Hepatic stellate cell (primary cell): ENCODE measurements at regions not wholly inside any gene's neighbourhood (a gene's known extent, or its start where the extent isn't known, plus 50 kb on each side); places are given as distances from the start of the nearest gene placed in this dataset.
"Not testable (repeated sequence)": the region's sequence is repeated elsewhere in the genome, so short reads cannot be mapped to it uniquely, and the experiment has no call there.

Source experiments
- DNase-seq: peaks from one replicate; pipeline ENCODE4 v3.0.0; 2011; ENCODE audit warnings: low spot score

DNA sequence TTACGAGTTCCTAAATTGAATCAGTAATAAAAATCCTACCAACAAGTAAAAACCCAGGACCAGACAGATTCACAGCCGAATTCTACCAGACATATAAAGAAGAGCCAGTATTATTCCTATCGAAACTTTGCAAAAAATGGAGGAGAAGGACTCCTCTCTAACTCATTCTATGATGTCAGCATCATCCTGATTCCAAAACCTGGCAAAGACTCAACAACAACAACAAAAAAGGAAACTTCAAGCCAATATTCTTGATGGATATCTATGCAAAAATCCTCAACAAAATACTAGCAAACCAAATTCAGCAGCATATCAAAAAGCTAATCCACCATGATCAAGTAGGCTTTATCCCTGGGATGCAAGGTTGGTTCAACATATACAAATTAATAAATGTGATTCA lies 84.6 kb upstream of the ADRB2 start:
- DNase-seq = not testable (repeated sequence)

DNA sequence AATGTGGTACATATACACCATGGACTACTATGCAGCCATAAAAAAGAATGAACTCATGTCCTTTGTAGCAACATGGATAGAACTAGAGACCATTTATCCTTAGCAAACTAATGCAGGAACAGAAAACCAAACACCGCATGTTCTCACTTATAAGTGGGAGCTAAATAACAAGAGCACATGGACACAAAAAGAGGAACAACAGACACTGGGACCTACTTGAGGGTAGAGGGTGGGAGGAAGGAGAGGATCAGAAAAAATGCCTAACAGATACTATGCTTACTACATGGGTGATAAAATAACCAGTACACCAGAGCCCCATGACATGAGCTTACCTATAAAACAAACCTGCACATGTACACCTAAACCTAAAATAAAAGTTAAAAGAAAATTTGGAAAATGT lies 82.0 kb upstream of the ADRB2 start:
- not testable (repeated sequence) for DNase-seq

DNA sequence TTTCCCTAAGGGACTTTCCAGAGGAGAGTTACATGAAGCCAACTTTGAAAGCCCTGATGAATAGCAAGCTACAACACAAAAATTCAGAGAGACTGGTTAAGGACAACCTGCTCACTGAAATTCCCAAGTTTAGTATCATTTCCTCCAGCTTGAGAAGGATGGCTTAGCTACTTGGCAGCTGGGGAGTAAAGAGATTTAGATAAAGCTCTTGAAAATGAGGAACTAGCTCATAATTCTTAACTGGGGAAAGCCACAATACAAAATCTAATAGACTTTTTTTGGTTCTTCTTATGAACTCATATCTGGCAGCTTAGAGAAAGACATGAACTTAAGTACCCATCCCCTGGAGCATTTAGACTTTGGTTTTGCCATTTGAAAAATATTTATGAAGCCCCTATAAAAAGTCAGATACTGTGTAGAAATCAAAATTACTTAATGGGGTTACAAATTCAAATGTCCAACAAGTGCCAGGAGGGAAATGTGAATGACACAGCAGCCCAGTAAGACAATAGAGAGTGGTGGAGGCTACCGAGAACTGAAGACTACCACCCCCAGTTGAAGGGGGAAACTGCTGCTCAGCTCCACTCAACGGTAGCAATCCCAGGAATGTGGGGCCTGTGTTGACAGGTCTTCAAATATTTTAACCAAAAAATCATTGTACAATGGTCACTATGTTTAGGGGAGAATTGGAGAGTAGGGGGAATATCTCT lies 79.4 kb upstream of the ADRB2 start:
- no peak for DNase-seq

- no peak for DNase-seq
Observed at GRCh38 chr5:148747536-148747906, 78.9 kb upstream of the ADRB2 start.

- no peak for DNase-seq
Observed at GRCh38 chr5:148748702-148749392, 77.6 kb upstream of the ADRB2 start.

- DNase-seq = no peak
Observed at GRCh38 chr5:148750614-148751013, 75.8 kb upstream of the ADRB2 start.

DNA sequence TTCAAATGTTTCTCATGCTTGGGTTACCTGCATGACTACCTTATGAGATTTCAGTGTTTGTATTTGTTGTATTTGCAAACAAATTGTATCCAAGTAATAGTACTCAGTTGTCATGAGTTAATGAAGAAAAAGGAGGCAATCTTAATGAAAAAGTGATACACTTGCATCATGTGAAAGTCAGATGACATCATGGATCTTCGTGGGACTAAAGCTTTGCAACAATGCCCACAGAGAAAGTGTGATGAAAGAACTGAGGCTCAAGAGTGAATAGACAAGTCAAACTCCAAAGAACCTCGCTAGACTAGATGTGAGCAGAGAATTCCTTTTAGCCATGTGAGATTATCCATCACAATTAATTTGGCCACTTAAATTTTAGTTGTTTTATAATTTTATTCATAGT lies 75.4 kb upstream of the ADRB2 start:
- no peak for DNase-seq

- not testable (repeated sequence) for DNase-seq
Observed at GRCh38 chr5:148752375-148752774, 74.0 kb upstream of the ADRB2 start.

- DNase-seq = no peak
Observed at GRCh38 chr5:148759101-148759500, 67.3 kb upstream of the ADRB2 start.

GRCh38 chr5:148760945-148761638 lies 65.3 kb upstream of the ADRB2 start:
- DNase-seq = no peak

DNA sequence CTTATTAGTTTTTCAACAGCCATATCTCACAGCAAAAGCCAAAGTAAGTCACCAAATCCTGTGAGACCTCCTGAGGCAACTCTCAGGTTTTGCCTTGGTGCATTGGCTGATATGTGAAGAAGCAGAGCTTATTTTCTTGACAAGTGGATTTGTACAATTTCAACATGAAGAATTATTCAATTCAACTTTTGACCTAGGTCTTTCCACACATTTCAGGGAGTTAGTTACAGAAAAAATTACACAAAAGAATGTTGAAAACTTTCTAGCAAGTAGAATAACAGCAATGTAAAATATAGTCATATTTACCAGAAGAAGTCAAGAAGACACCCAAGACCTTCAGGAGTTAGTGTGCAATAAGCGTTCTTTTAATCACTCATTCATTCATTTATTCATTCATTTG lies 62.4 kb upstream of the ADRB2 start:
- no peak for DNase-seq

GRCh38 chr5:148765061-148765460 lies 61.4 kb upstream of the ADRB2 start:
- DNase-seq = no peak

DNA sequence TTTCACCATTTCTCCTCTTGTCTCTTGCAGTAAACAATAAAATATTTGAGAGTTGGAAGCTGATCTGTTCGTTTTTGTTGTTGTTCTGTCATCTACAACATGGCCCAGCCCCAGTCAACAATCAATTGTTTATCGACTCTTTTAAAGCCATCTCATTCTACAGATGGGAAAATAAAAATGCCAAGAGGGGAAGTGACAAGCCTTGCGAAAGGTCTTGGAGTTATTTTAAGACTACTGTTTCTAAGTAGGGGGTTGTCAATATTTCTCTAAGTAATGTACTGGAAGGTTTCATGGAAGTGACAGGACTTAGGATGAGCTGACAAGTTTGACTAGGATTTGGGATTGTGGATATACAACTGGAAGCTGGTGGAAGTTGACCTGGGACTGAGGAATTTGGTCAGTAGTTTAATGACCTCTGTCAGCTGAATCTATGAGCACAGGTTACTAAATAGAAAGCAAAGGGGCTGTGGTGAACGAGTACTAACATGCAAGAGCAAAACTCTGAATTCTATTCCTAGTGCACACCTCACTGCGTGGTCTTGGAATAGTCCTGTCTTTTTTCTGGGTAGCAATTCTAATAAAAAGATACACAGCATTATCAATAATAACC lies 57.5 kb upstream of the ADRB2 start:
- DNase-seq = no peak

- DNase-seq = no peak
Observed at GRCh38 chr5:148769941-148770340, 56.5 kb upstream of the ADRB2 start.

GRCh38 chr5:148774313-148774712 lies 52.1 kb upstream of the ADRB2 start:
- no peak for DNase-seq

- DNase-seq = no peak
Observed at GRCh38 chr5:148776261-148776660, 50.1 kb upstream of the ADRB2 start.
